NCI-H1092 treated with DMSO at 0.1 percent for 48 hours (cell line): ENCODE measurements at regions not wholly inside any gene's neighbourhood (a gene's known extent, or its start where the extent isn't known, plus 50 kb on each side); places are given as distances from the start of the nearest gene placed in this dataset.
"Not testable (repeated sequence)": the region's sequence is repeated elsewhere in the genome, so short reads cannot be mapped to it uniquely, and the experiment has no call there.

ENCODE experiments used
- DNase-seq: peaks from one replicate; lab custom pipeline; 2025; lab: John Stamatoyannopoulos, UW

- DNase-seq: no peak
Measured at GRCh38 chr4:62454535-62454934, 1254.4 kb downstream of the ADGRL3 start.

GRCh38 chr4:62450740-62451139, 1250.6 kb downstream of the ADGRL3 start:
- DNase-seq: no peak

GRCh38 chr4:62449538-62449937, 1249.4 kb downstream of the ADGRL3 start:
- no peak for DNase-seq

GRCh38 chr4:62448911-62449310, 1248.8 kb downstream of the ADGRL3 start:
- DNase-seq: no peak

- DNase-seq: no peak
Measured at GRCh38 chr4:62439051-62439450, 1238.9 kb downstream of the ADGRL3 start.

- no peak for DNase-seq
Measured at GRCh38 chr4:62434921-62435320, 1234.8 kb downstream of the ADGRL3 start.

GRCh38 chr4:62431513-62432231, 1231.5 kb downstream of the ADGRL3 start:
- not testable (repeated sequence) for DNase-seq

GRCh38 chr4:62429297-62429696, 1229.2 kb downstream of the ADGRL3 start:
- DNase-seq: no peak

- no peak for DNase-seq
Measured at GRCh38 chr4:62415256-62415655, 1215.1 kb downstream of the ADGRL3 start.

- no peak for DNase-seq
Measured at GRCh38 chr4:62414563-62414962, 1214.4 kb downstream of the ADGRL3 start.

- no peak for DNase-seq
Measured at GRCh38 chr4:62410371-62411003, 1210.4 kb downstream of the ADGRL3 start.

- DNase-seq: no peak
Measured at GRCh38 chr4:62408454-62408853, 1208.3 kb downstream of the ADGRL3 start.

GRCh38 chr4:62407534-62407933, 1207.4 kb downstream of the ADGRL3 start:
- DNase-seq: no peak

GRCh38 chr4:62402088-62402806, 1202.1 kb downstream of the ADGRL3 start:
- no peak for DNase-seq

GRCh38 chr4:62399242-62399641, 1199.1 kb downstream of the ADGRL3 start:
- no peak for DNase-seq

GRCh38 chr4:62398318-62398717, 1198.2 kb downstream of the ADGRL3 start:
- DNase-seq: no peak

GRCh38 chr4:62394766-62395165, 1194.6 kb downstream of the ADGRL3 start:
- no peak for DNase-seq

GRCh38 chr4:62387808-62388207, 1187.7 kb downstream of the ADGRL3 start:
- no peak for DNase-seq

GRCh38 chr4:62377700-62378099, 1177.6 kb downstream of the ADGRL3 start:
- DNase-seq: no peak

- no peak for DNase-seq
Measured at GRCh38 chr4:62377245-62377644, 1177.1 kb downstream of the ADGRL3 start.

- DNase-seq: no peak
Measured at GRCh38 chr4:62366939-62367338, 1166.8 kb downstream of the ADGRL3 start.

- DNase-seq: no peak
Measured at GRCh38 chr4:62360156-62360545, 1160.0 kb downstream of the ADGRL3 start.
